Lower leg skin (tissue), 4 donors: ENCODE measurements at regions not wholly inside any gene's neighbourhood (a gene's known extent, or its start where the extent isn't known, plus 50 kb on each side); places are given as distances from the start of the nearest gene placed in this dataset.

Source experiments
- DNase-seq, 2 donors: peaks; one replicate each; pipeline ENCODE4 v3.0.0-alpha.2; 2019; ENCODE audit warnings: low spot score in 2 of 2
- H3K4me3 ChIP-seq: fragments of 200-600 bp; sonication (generic); 2 replicates; pipeline ENCODE4 v1.5.1; 2017; ENCODE audit warnings: mild to moderate bottlenecking, low read depth; ENCODE audit not compliant: poor library complexity, severe bottlenecking
- CTCF ChIP-seq, 3 donors: fragments of 450-650 bp; IDR thresholded peaks; one replicate each; pipeline ENCODE4 v1.5.1; 2016; ENCODE audit warnings: antibody characterized with exemption in 3 of 3, mild to moderate bottlenecking in 3 of 3, moderate library complexity in 2 of 3
- POLR2A ChIP-seq, 2 donors: fragments of 450-650 bp; IDR thresholded peaks; one replicate each; pipeline ENCODE4 v1.6.1; 2016 to 2017; ENCODE audit warnings: antibody characterized with exemption in 2 of 2, mild to moderate bottlenecking in 1 of 2, moderate library complexity in 1 of 2
- WGBS, 2 donors: methylation state at CpG; one replicate each; pipeline ENCODE4 v1.1.5; 2018; 5-methylcytosine and 5-hydroxymethylcytosine counted together
- intact Hi-C: fragments of 100-400 bp; cut with DNase I; formaldehyde crosslinking; loops from one replicate; pipeline ENCODE4 v1.15.0; 2023; ENCODE audit warnings: low total_unique reads

GRCh38 chr13:64272681-64273080 is 2857.0 kb upstream of the PCDH20 start:
- TF ChIP-seq POLR2A (IDR thresholded peaks at IDR 0.05) (no peak), CTCF (IDR thresholded peaks at IDR 0.05) (no peak)
- H3K4me3 ChIP-seq = no peak overlapping the region
- intact Hi-C loops = no loop called here
- 61 to 66% methylated on average over 1 of the region's 1 CpG for WGBS, 2 donors
- DNase-seq = no peak

- no peak for TF ChIP-seq CTCF (IDR thresholded peaks at IDR 0.05)
- no peak for TF ChIP-seq POLR2A (IDR thresholded peaks at IDR 0.05)
- intact Hi-C loops = no loop called here
- no peak for DNase-seq
- H3K4me3 ChIP-seq = no peak overlapping the region
These were observed 2850.4 kb upstream of the PCDH20 start for GRCh38 chr13:64266024-64266423.

GRCh38 chr13:64263285-64263684 is 2847.6 kb upstream of the PCDH20 start:
- WGBS, 2 donors = 65 to 73% methylated on average over 2 of the region's 2 CpGs
- H3K4me3 ChIP-seq = no peak overlapping the region
- no peak for DNase-seq
- intact Hi-C loops = no loop called here
- TF ChIP-seq POLR2A (IDR thresholded peaks at IDR 0.05) (no peak), CTCF (IDR thresholded peaks at IDR 0.05) (no peak)

- intact Hi-C loops = no loop called here
- WGBS, 2 donors = 73 to 75% methylated on average over 3 of the region's 3 CpGs
- no peak for TF ChIP-seq POLR2A (IDR thresholded peaks at IDR 0.05)
- no peak for TF ChIP-seq CTCF (IDR thresholded peaks at IDR 0.05)
- DNase-seq = no peak
- no peak overlapping the region for H3K4me3 ChIP-seq
These were observed 2841.1 kb upstream of the PCDH20 start for GRCh38 chr13:64256751-64257150.

GRCh38 chr13:64255988-64256387 is 2840.3 kb upstream of the PCDH20 start:
- no peak overlapping the region for H3K4me3 ChIP-seq
- WGBS, 2 donors = 88% methylated on average over 1 of the region's 1 CpG
- DNase-seq = no peak
- TF ChIP-seq CTCF (IDR thresholded peaks at IDR 0.05) = no peak
- TF ChIP-seq POLR2A (IDR thresholded peaks at IDR 0.05) = no peak
- intact Hi-C loops = no loop called here

- TF ChIP-seq CTCF (IDR thresholded peaks at IDR 0.05) = no peak
- no peak for TF ChIP-seq POLR2A (IDR thresholded peaks at IDR 0.05)
- no peak for DNase-seq
- intact Hi-C loops = no loop called here
- no peak overlapping the region for H3K4me3 ChIP-seq
These were observed 2832.9 kb upstream of the PCDH20 start for GRCh38 chr13:64248371-64249065.
